22Rv1 (cell line): ENCODE measurements at regions not wholly inside any gene's neighbourhood (a gene's known extent, or its start where the extent isn't known, plus 50 kb on each side); places are given as distances from the start of the nearest gene placed in this dataset.

Experiments used
- H3K27ac ChIP-seq: fragments of 450-650 bp; 2 replicates; pipeline ENCODE4 v1.5.1; 2017
- ZFX ChIP-seq: fragments of 450-650 bp; IDR thresholded peaks from 2 replicates; pipeline ENCODE4 v1.6.1; 2017; ENCODE audit warnings: antibody characterized with exemption, borderline replicate concordance
- TF ChIP-seq, protein P1 (sequence below): fragments of 450-650 bp; IDR thresholded peaks from 2 replicates; pipeline ENCODE4 v1.5.1; 2017; ENCODE audit warnings: mild to moderate bottlenecking

DNA sequence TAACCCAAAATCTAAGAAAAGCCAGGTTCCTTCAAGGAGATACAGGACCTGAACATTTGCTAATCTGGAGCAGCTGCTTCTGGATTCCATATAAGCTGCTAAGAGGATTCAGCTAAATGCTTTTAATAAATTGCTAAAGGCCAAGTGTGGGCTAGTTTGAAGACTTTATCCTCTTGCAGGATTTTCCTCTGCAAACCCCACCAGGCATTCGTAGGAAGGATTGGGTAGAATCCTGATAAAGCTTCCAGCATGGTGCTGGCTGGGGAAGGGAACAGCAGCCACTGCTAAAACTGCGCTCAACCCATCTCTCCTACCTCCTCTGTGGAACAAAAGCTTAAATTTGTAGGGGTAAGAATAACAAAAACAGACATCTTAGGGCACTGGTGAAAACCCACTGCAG lies 61.3 kb upstream of the TAB3 start:
- no peak overlapping the region for H3K27ac ChIP-seq
- TF ChIP-seq ZFX = no peak
- TF ChIP-seq, protein P1, sequence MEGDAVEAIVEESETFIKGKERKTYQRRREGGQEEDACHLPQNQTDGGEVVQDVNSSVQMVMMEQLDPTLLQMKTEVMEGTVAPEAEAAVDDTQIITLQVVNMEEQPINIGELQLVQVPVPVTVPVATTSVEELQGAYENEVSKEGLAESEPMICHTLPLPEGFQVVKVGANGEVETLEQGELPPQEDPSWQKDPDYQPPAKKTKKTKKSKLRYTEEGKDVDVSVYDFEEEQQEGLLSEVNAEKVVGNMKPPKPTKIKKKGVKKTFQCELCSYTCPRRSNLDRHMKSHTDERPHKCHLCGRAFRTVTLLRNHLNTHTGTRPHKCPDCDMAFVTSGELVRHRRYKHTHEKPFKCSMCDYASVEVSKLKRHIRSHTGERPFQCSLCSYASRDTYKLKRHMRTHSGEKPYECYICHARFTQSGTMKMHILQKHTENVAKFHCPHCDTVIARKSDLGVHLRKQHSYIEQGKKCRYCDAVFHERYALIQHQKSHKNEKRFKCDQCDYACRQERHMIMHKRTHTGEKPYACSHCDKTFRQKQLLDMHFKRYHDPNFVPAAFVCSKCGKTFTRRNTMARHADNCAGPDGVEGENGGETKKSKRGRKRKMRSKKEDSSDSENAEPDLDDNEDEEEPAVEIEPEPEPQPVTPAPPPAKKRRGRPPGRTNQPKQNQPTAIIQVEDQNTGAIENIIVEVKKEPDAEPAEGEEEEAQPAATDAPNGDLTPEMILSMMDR = no peak

DNA sequence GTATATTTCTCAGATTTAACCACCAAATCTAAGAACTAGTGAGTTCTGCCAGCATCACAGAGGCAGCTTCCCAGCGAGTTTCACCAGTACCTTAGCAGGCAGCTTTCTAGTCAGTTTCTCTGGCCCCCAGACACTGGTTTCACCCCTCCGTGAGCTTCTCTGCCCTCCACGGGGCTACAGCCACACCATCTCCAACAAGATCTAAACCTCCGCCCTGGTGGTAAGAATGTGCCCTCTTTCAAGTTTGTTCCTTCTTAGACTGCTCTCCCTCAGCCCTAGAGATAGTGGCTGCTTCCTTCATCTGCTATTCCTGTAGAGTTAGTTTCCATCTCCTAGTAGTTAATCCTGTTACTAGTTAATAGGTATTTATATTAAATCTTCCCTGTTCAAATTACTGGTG lies 60.5 kb upstream of the TAB3 start:
- no peak for TF ChIP-seq ZFX
- TF ChIP-seq, protein P1 = no peak
- H3K27ac ChIP-seq = no peak overlapping the region

DNA sequence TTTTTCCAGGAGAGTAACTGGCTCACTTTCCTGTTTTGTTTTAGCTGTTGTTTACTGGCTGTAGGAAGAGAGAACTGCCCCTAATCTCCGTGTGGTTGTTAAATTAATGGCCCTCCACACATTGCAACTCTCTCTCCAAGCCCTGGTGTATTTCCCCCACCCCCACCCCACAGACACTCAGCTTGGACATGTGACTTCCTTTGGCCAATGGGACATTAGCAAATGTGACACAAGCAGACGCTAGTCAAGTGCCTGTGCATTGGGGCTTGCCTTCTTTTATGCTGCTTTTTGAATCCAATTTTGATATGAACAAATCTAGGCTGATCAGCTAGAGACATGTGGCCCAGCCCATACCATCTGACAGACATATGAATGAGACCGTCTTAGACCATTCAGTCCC lies 59.6 kb upstream of the TAB3 start:
- no peak for TF ChIP-seq ZFX
- TF ChIP-seq, protein P1 = no peak
- H3K27ac ChIP-seq = no peak overlapping the region

DNA sequence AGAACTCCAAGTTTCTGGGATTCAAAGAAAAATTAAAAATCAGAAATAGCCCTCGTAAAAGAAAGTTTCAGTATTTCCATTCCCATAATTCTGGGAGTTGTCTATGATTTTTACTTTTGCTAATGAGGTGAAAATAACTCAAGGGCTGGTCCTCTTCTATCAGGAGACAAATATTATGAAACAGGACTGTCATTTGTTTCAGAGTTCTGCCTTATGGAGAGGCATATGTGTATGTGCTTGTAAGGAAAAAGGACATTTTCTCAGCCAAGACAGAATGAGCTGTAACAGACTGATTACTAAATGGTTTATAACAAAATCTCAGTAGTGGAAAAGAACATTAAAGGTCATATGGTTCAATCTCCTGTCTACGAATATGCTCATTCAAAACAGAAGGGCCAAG lies 59.0 kb upstream of the TAB3 start:
- no peak overlapping the region for H3K27ac ChIP-seq
- TF ChIP-seq, protein P1 = no peak
- TF ChIP-seq ZFX = no peak

DNA sequence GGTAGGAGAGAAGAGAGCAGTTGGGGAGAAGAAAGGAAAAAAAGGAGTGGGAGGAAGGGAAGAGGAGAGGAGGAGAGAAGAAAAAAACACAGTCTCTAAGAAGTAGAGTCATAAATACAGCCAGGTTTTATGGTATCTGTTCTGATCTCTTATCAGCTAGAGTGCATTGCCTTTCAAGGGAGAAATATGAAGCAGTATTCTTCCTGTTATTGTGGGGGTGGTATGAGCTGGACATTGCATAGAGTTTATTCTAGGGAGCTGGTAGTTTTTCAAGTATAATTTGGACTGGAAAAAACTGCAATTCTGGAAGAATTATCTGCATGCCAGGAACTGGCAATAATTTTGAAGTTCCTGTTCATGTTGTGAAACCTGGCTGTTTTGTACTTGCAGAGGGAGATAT lies 54.9 kb upstream of the TAB3 start:
- TF ChIP-seq, protein P1 = no peak
- TF ChIP-seq ZFX = no peak
- H3K27ac ChIP-seq = no peak overlapping the region

DNA sequence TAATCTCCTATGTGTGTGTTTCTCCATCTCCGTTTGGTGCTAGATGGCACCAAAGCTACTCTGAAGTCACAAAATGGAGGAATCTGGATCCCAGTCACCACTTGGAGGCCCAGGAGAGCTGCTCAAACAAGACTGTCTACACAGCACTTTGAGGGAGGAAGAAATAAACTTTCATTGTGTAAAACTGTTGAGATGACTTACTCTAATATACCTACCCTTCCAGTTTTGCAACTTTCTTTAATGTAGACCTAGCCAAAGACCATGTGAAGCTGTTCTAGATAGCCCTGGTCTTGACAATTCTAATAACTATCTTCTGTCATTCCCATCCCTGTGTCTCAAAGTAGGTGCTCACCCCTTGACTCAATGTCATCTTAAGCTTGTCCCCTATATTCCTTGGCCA lies 52.8 kb upstream of the TAB3 start:
- H3K27ac ChIP-seq = no peak overlapping the region
- TF ChIP-seq, protein P1 = no peak
- no peak for TF ChIP-seq ZFX

DNA sequence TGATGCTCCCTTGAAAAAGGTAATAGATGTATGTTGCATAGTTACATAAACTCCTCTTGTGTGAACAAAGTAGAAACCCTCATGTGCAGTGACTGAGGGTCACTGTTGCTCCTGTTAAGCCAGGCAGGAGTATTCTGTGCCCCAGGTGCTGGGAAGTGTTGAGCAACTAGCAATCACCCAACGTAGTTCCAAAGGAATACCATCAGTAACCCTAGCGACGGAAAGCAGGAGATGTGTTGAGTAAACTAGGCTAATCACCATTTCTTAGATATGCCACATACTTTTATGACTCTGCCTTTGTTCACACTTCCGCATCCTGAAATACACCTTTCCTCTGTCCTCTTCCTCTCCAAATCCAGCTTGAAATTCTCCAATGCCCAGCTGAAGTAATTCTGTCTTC lies 50.9 kb upstream of the TAB3 start:
- TF ChIP-seq, protein P1 = no peak
- TF ChIP-seq ZFX = no peak
- H3K27ac ChIP-seq = no peak overlapping the region
